HCT116 (cell line): ENCODE measurements at regions not wholly inside any gene's neighbourhood (a gene's known extent, or its start where the extent isn't known, plus 50 kb on each side); places are given as distances from the start of the nearest gene placed in this dataset.

Experiments used
- ATAC-seq: fragments of 200-7000 bp; cut with Tn5 transposase; 2 replicates; pipeline ENCODE4 v1.9.1; 2020; ENCODE audit warnings: mild to moderate bottlenecking, moderate library complexity
- BruUV-seq: library from RNA; stranded (reverse); fragments of 400-500 nt; replicated peaks from 2 replicates; lab custom pipeline; 2021; lab: Mats Ljungman, UMichigan
- CTCF ChIA-PET: fragments of 300-600 bp; sonication (Branson Sonifier 250); formaldehyde crosslinking; loops from one replicate; lab custom pipeline; 2021; ENCODE audit warnings: antibody characterized with exemption; lab: Charles Lee
- POLR2A ChIA-PET: fragments of 300-600, 350-600 bp; sonication (Branson Sonifier 250); formaldehyde crosslinking; loops from one replicate; lab custom pipeline; 2021; ENCODE audit warnings: antibody characterized with exemption; lab: Charles Lee
- RAD21 ChIA-PET, 2 experiments: fragments of 300-600 bp; sonication (Branson Sonifier 250); formaldehyde crosslinking; loops; one replicate each; lab custom pipeline; 2023; ENCODE audit warnings: low total read pairs in 2 of 2; ENCODE audit not compliant: uncharacterized antibody in 2 of 2, unreplicated experiment in 2 of 2, low non-redundant PET in 1 of 2; lab: Charles Lee
- DNase-seq: peaks from one replicate; pipeline ENCODE4 v3.0.0-alpha.2; 2010; ENCODE audit warnings: low read depth, low spot score
- H2AFZ ChIP-seq: fragments of 200-600 bp; shearing (Covaris generic), sonication (generic); 2 replicates; pipeline ENCODE4 v1.6.1; 2017; ENCODE audit warnings: low read depth, mixed run types, mixed read lengths, antibody characterized with exemption, low read length; ENCODE audit not compliant: poor library complexity, severe bottlenecking
- H3K27ac ChIP-seq: 2 replicates; pipeline ENCODE4 v1.5.1; 2012; ENCODE audit warnings: low read depth, low read length
- H3K27me3 ChIP-seq: fragments of 200-600 bp; sonication (generic); 2 replicates; pipeline ENCODE4 v1.6.1; 2016; ENCODE audit warnings: mixed run types, low read length, mixed read lengths; ENCODE audit not compliant: insufficient read depth
- H3K36me3 ChIP-seq, 2 experiments: fragments of 200-500 bp in 1 of 2; fragments of 200-600 bp in 1 of 2; sonication (Bioruptor generic) in 1 of 2; sonication (generic) in 1 of 2; 2 replicates each; pipeline versions ENCODE4 v1.5.1 to v1.6.1; 2014 to 2016; ENCODE audit warnings: low read length in 2 of 2, inconsistent platforms in 1 of 2, mixed read lengths in 1 of 2, mixed run types in 1 of 2; ENCODE audit not compliant: insufficient read depth in 2 of 2, control insufficient read depth in 1 of 2
- H3K4me1 ChIP-seq, 2 experiments: fragments of 200-600 bp in 1 of 2; sonication (generic) in 1 of 2; 2 replicates each; pipeline versions ENCODE4 v1.5.1 to v1.6.1; 2012 to 2017; ENCODE audit warnings: low read length in 2 of 2, inconsistent platforms in 1 of 2, mild to moderate bottlenecking in 1 of 2, mixed read lengths in 1 of 2, mixed run types in 1 of 2, moderate library complexity in 1 of 2; ENCODE audit not compliant: insufficient read depth in 2 of 2, control insufficient read depth in 1 of 2
- H3K4me2 ChIP-seq: fragments of 200-600 bp; sonication (generic); 2 replicates; pipeline ENCODE4 v1.6.1; 2017; ENCODE audit warnings: mixed run types, low read length, mixed read lengths
- H3K4me3 ChIP-seq, 2 experiments: fragments of 200-600 bp in 1 of 2; sonication (generic) in 1 of 2; replicated peaks in 1 of 2; 2 replicates each; pipeline ENCODE4 v1.5.1; 2011 to 2016; ENCODE audit warnings: low read length in 2 of 2, control low read depth in 1 of 2, low read depth in 1 of 2, mild to moderate bottlenecking in 1 of 2, mixed read lengths in 1 of 2, mixed run types in 1 of 2
- H3K79me2 ChIP-seq: fragments of 200-600 bp; sonication (generic); 2 replicates; pipeline ENCODE4 v1.6.1; 2017; ENCODE audit warnings: mild to moderate bottlenecking, mixed run types, low read length, moderate library complexity, mixed read lengths; ENCODE audit not compliant: insufficient read depth
- H3K9ac ChIP-seq: fragments of 200-600 bp; sonication (generic); 2 replicates; pipeline ENCODE4 v1.6.1; 2016; ENCODE audit warnings: low read length, mixed read lengths
- H3K9me2 ChIP-seq: fragments of 200-600 bp; sonication (generic), shearing (Covaris generic); 2 replicates; pipeline ENCODE4 v1.6.1; 2017; ENCODE audit warnings: mixed run types, mild to moderate bottlenecking, moderate library complexity; ENCODE audit not compliant: insufficient read depth
- H3K9me3 ChIP-seq, 2 experiments: fragments of 200-500 bp in 1 of 2; fragments of 200-600 bp in 1 of 2; sonication (Bioruptor generic) in 1 of 2; sonication (generic) in 1 of 2; 2 replicates each; pipeline ENCODE4 v1.6.1; 2014 to 2017; ENCODE audit warnings: low read length in 2 of 2, mixed read lengths in 2 of 2, inconsistent platforms in 1 of 2, low read depth in 1 of 2, mild to moderate bottlenecking in 1 of 2, mixed run types in 1 of 2, moderate library complexity in 1 of 2; ENCODE audit not compliant: control insufficient read depth in 1 of 2, insufficient read depth in 1 of 2
- H4K20me1 ChIP-seq: fragments of 200-600 bp; sonication (generic), shearing (Covaris generic); 2 replicates; pipeline ENCODE4 v1.6.1; 2017; ENCODE audit warnings: mixed run types, mild to moderate bottlenecking, moderate library complexity; ENCODE audit not compliant: insufficient read depth
- ATF3 ChIP-seq: IDR thresholded peaks from 2 replicates; pipeline ENCODE4 v1.6.1; 2012
- CBX3 ChIP-seq: IDR thresholded peaks from 2 replicates; pipeline ENCODE4 v1.6.1; 2012; ENCODE audit warnings: low read depth
- CEBPB ChIP-seq: IDR thresholded peaks from 2 replicates; pipeline ENCODE4 v1.6.1; 2012; ENCODE audit warnings: low read depth
- CTCF ChIP-seq, 3 experiments: fragments of 200-600 bp in 1 of 3; sonication (generic) in 1 of 3; IDR thresholded peaks in 2 of 3; conservative IDR thresholded peaks in 1 of 3; 2 replicates each; pipeline ENCODE4 v1.5.1; 2012 to 2017; ENCODE audit warnings: low read depth in 2 of 3, low read length in 2 of 3, antibody characterized with exemption in 1 of 3, borderline replicate concordance in 1 of 3, control low read depth in 1 of 3, mild to moderate bottlenecking in 1 of 3, mixed read lengths in 1 of 3, mixed run types in 1 of 3, moderate library complexity in 1 of 3; ENCODE audit not compliant: insufficient read depth in 1 of 3
- EGR1 ChIP-seq: IDR thresholded peaks from 2 replicates; pipeline ENCODE4 v1.6.1; 2012; ENCODE audit warnings: low read depth
- ELF1 ChIP-seq: IDR thresholded peaks from 2 replicates; pipeline ENCODE4 v1.6.1; 2012; ENCODE audit warnings: low read depth, borderline replicate concordance
- EZH2phosphoT487 ChIP-seq: fragments of 200-600 bp; IDR thresholded peaks from 2 replicates; pipeline ENCODE4 v1.6.1; 2018; ENCODE audit warnings: antibody characterized with exemption, borderline replicate concordance
- JUND ChIP-seq: IDR thresholded peaks from 2 replicates; pipeline ENCODE4 v1.6.1; 2012
- SIN3A ChIP-seq: IDR thresholded peaks from 2 replicates; pipeline ENCODE4 v1.6.1; 2012; ENCODE audit warnings: low read depth
- SRF ChIP-seq: IDR thresholded peaks from 2 replicates; pipeline ENCODE4 v1.6.1; 2012; ENCODE audit warnings: low read depth
- TCF7L2 ChIP-seq: IDR thresholded peaks from 2 replicates; pipeline ENCODE4 v1.7.0; 2011; ENCODE audit warnings: borderline replicate concordance, inconsistent platforms; ENCODE audit not compliant: insufficient read depth, insufficient read length; ENCODE audit errors: extremely low read depth
- ZBTB33 ChIP-seq: IDR thresholded peaks from 2 replicates; pipeline ENCODE4 v1.6.1; 2011; ENCODE audit warnings: mild to moderate bottlenecking, low read length, moderate library complexity; ENCODE audit not compliant: insufficient replicate concordance; ENCODE audit errors: extremely low read depth
- ZNF274 ChIP-seq: fragments of 200-500 bp; sonication (Bioruptor generic); IDR thresholded peaks from 2 replicates; pipeline ENCODE4 v1.6.1; 2014; ENCODE audit warnings: mild to moderate bottlenecking, low read depth, low read length, inconsistent platforms
- intact Hi-C: fragments of 100-400 bp; cut with micrococcal nuclease; formaldehyde crosslinking; loops from 2 replicates; pipeline ENCODE4 v1.10.0; 2022

GRCh38 chr9:650362-650761 is 191.1 kb upstream of the DMRT1 start:
- BruUV-seq: no TSS peak
- Histone ChIP-seq H3K4me1 (no peaks in the 10 kb centered on the region), H3K27ac (no peak overlapping the region), H3K27me3 (no peaks in the 10 kb centered on the region), H3K4me2 (no peak overlapping the region), H3K9me3 (no peaks in the 10 kb centered on the region), H3K36me3 (no peaks in the 10 kb centered on the region)
- intact Hi-C loops: no loop called here
- no peak for DNase-seq
- POLR2A ChIA-PET: no interaction called here
- RAD21 ChIA-PET: no interaction called here
- TF ChIP-seq JUND: no peak
- TF ChIP-seq SRF: no peak
- no peak for TF ChIP-seq TCF7L2
- TF ChIP-seq CEBPB: no peak
- no peak for TF ChIP-seq ATF3
- TF ChIP-seq CTCF (IDR thresholded peaks at IDR 0.05 in 2 of 3, conservative IDR thresholded peaks at IDR 0.05 in 1 of 3; ENCODE audit: borderline replicate concordance in 1 of 3, insufficient read depth in 1 of 3, low read depth in 2 of 3, low read length in 2 of 3): no peak
- no peak for TF ChIP-seq CBX3
- no peak for TF ChIP-seq ZBTB33
- TF ChIP-seq SIN3A: no peak
- no peak for TF ChIP-seq EZH2phosphoT487
- no peak for TF ChIP-seq EGR1
- TF ChIP-seq ZNF274: no peak
- no peak for TF ChIP-seq ELF1
- TF ChIP-seq, all 23 proteins: peak for 0
- ATAC-seq: no peak
- Histone ChIP-seq H4K20me1 (no peaks in the 10 kb centered on the region), H3K4me3 (no peak overlapping the region), H3K9ac (no peak overlapping the region), H3K9me2 (no peaks in the 10 kb centered on the region), H2AFZ (no peak overlapping the region), H3K79me2 (no peaks in the 10 kb centered on the region; the same call in 1 of the 2 replicates)
- CTCF ChIA-PET: no interaction called here
